GM12891 (cell line): ENCODE measurements at regions not wholly inside any gene's neighbourhood (a gene's known extent, or its start where the extent isn't known, plus 50 kb on each side); places are given as distances from the start of the nearest gene placed in this dataset.

Source experiments
- PAX5 ChIP-seq: IDR thresholded peaks from 2 replicates; pipeline ENCODE4 v1.6.1; 2011; ENCODE audit warnings: low read length, moderate library complexity, mild to moderate bottlenecking; ENCODE audit not compliant: insufficient read depth, severe bottlenecking
- POLR2A ChIP-seq: IDR thresholded peaks from 2 replicates; pipeline ENCODE4 v1.6.1; 2011; ENCODE audit warnings: low read depth, low read length, control low read depth

GRCh38 chr13:40342461-40342860 is 324.0 kb downstream of the FOXO1 start:
- TF ChIP-seq POLR2A (no peak), PAX5 (no peak)
